D341Med (cell line): ENCODE measurements at regions not wholly inside any gene's neighbourhood (a gene's known extent, or its start where the extent isn't known, plus 50 kb on each side); places are given as distances from the start of the nearest gene placed in this dataset.

ENCODE experiments used
- DNase-seq: peaks from one replicate; pipeline ENCODE4 v3.0.0; 2012; ENCODE audit warnings: low spot score

DNA sequence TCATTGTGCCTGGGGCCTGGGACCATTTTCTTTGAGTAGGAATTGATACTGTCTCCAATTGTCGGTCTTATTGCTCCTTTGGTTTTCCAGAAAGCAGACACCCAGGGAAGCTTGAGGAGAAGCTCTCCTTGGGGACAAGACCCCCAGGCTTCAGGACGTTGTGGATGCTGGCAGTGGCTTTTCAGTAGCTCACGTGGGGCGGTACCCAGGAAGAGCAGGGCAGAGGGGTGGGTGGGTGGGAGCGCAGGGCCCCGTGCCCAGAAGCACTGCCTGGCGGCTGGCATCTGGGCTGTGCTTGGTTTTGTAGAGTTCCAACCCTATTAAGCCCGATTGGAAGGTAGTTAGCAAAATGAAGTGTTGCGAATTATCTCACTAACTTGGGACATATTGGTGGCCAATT, 374.2 kb upstream of the IRX1 start:
- DNase-seq, result no peak

DNA sequence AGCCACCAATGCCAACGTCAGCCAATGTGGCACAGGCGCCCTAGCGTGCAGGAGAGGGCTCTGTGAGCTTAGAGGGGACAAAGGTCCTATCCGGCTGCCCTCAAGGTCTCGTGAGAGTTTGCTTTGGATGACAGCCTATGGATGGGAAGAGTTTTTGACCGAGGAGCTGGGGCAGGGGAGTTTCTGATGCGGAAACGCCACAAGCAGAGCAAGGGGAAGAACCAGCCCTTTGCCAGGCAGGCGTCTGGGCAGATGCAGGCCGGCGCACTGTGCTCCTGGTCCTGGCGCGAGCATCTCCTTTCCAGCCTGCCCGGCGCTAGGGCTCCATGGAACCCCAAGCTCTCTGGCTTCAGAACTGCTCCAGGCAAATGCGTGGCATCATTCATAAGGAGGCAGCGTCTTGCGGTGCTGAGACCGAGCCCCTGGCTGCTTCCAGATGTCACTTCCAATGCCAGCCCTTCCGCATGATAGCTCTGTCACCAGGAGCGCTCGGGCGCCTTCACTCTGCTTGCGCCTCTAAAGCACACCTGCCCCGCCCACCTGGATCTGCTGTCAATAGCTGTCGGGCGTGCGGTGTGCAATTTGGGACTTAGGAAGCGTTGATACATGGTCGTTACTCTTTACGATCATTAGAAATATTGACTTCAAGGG, 374.9 kb upstream of the IRX1 start:
- DNase-seq, result no peak

DNA sequence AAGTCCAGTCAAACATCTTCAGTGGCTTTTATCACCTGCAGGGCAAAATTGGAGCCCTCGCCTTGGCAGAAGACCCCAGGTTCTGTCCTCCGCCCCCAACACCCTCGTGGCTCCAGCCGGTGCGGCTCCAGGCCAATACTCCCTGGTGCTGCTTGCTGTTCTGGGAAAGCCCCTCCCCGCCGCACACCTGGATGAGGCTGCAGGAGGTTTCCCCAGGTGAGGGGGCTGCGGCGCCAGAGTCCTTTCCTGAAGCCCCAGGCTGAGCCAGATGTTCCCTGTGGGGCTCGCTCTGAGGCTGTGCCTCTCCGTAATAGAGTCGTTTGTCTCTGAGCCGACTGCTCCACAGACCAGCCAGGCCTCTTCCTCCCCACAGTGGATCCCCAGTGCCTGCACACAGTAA, 375.4 kb upstream of the IRX1 start:
- DNase-seq, result no peak

DNA sequence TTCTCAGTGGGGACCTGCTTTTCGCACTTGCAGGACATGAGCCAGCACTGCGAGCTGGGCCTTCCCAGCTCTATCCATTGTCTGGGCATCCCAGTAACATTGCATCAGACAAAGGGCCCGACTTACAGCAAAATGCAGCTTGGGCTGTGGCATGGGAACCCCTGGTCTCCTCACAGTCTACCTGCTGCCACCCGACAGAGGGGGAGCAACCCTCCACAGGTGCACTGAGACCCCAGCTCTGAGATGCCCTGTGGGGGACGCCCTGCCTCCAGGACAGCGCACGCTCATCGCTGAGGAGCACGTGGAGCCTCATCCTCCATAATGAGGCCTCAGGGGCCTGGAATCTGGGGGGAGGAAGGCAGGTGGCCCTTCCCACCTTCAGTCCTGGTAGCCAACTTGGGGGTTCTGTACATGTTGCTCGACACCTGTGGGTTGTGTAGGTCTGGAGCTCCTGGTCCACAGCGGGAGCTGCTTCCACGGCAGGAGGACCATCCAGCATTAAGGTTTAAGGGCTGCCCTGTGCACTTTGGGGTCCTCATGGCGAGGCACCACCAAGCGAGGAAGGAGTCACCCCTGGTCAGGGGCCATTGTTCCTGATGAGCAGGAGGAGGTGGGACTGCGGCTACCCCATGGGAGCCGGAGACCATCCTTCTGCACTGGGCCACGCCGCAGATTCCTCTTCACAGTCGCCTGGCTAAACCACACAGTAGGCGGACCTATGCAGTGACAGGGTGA, 376.5 kb upstream of the IRX1 start:
- no peak for DNase-seq

DNA sequence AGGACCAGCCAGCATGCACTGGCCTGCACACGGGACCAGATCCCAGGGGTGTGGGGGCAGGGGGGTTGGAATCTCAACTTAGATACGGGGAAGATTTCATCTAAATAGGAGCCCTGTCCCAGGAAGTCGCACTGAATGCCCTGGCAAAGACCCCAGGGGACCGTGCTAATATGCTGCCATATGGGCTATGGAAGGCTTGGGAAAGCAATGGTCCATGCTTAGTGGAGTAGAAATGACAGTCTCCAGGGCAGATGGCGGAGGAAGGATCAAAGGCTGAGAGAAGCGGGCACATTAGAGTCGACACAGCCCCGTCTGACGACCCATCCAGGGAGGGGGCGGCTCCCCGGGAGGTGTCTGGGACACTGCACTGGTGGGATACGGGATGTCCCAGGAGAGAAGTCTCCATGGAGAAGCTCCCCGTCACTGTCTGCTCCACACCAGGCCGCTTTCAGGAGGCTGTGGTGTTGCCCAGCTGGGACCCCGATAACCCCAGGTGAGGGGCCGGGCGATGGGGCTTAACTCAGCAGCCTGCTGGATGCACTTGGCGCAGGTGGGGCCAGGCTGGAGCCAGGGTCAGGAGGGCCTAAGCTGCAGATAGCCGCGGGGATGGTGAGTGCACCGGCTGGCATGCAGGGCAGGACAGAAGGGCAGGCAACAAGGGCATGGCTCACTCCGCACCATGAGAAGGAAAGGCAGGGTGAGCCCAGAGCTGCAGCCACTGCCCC, 377.7 kb upstream of the IRX1 start:
- no peak for DNase-seq

DNA sequence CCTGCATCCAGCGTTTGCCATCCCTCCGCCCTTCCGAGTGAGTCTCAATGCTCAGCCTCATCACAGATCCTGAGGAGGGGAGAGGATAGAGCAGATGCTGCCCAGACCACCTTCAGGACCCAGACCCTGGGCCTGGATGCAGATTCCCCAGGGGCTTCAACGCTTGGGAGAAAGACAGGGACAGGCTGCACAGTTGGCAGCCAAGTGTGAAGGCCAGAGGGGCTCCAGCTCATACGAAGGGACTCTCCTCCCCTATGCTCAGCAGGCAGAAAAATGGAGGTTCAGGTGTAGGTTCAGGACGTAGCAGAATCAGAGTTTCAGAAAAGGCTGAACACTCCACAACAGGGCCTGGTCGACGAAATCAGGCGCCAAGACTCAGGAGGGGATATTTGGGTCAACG, 378.5 kb upstream of the IRX1 start:
- DNase-seq, result no peak

DNA sequence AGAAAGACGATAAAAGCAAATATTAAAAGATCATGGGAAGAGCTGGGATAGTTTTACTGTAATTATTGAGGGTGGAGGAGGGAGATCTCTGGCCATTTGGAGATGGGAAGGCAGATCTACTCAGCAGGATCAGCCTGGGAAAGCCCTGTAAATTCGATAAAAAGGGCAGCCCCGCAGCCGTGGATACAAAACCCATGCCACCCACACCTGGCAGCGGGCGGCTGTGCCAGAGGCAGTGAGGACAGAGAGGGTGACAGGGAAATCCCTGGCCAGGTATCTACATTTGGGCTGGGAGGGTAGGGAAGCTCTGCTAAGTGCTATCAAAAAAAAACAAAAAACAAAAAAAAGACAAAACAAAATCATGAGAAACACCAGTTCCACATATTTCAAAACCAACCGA, 379.2 kb upstream of the IRX1 start:
- DNase-seq, result no peak

DNA sequence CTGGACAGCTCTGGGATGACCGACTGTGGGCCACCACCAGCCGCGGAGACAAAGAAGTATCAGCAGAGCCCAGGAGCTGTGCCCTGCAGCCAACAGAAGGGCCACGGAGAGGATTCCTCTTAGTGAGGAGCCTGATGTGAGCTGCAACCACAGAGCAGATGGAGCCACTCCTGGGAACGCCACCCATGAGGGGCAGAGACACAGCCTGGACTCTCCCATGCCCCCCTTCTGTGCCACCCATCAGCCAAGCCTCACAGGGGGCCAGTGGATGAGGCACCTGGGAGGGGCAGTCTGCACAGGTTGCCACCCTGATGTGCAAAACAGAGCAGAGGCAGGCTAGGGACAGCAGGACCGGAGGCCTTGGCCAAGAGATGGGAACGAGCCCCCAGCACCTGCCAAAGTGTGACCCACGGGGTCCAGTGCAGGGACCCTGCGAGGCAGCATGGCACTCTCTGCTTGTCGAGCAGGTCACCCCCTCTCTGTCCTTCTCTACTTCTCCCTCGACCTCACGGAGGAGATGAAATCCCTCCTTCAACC, 380.7 kb upstream of the IRX1 start:
- DNase-seq, result no peak

DNA sequence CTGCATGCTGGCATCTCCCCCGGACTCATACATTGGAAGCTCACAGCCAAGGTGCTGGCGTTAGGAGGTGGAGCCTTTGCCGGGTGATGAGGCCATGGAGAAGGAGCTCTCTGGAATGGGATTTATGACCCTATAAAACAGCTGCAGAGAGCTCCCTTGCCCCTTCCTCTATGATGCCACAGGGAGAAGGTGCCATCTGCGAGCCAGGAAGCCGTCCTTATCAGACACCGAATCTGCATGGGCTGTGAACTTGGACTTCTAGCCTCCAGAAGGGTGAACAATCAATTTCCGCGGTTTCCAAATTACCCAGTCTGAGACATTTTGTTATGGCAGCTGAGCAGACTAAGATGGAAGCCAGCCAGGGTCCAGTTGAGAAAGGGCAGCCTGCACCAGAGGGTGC, 381.2 kb upstream of the IRX1 start:
- no peak for DNase-seq

DNA sequence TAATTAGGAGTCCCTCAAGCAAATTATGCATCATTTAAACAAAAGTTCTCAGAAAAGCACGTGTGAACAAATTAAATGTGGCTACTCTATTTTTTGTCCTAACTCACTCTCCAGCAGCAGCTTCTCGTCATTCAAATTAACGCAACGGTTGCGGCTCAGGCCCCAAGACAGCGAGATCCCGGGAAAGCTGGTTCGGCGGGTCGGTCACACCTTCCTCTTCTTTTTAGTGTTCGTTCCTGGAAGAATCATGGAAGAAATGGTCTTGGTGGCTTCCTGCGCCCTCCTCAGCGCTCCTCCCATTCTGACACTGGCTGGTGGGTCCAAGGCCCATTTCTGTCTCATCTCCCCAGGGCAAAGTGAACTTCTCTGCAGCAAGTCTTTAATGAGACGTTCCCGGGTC, 382.8 kb upstream of the IRX1 start:
- no peak for DNase-seq

DNA sequence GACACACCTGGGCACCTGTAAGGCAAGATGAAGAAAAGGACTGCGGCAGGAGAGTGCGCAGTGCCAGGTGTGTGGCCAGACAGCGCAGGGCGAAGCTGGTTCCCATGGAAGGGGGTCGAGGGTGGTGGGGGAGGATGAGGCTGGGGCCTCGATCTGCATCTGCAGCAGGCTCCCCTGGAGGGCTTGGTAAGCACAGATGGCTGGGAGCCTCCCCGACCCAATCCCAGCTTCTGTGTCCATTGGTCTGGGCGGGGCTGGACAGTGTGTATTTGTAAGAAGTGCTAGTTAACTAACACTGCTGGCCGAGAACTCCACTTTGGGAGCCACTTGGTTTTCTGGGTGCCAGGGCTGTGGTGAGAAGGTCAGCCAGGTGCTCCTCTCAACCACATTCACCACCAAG, 385.1 kb upstream of the IRX1 start:
- DNase-seq, result no peak

DNA sequence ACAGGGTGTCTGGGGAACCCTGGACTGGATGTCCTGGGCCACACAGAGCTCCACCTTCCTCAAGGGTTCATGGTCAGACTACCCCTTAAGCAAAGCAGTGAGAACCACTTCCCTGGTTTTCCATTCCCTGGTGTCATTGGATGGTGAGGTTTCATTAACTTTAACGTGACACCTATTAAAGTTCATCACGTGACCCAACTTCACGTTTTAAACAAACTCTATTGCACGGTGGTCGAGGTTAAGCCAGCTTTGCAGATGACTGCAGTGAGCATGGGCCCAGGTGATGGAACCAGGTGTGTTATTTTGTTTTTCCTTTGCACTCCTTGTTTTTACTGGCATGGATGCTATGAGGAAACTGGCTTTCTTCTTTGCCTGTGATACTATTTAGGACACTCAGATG, 385.7 kb upstream of the IRX1 start:
- DNase-seq, result no peak

DNA sequence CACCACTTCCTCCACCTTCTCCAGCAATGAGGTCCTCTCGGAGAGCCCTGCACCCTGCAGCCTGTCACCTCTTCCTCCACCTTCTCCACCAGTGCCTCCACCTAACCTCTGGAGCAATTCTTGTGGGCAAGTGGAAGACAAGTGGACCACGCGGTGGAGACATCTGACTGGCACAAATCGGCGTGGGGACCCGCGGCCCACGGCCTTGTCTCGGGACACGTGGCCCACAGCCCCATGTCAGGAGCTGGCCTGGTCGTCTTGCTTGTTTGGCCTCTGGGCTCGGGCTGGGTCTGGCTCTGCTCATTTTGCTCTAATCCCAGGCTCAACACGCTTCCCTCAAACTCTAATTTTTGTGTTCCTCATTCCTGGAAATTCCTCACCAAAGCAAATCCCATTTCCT, 393.1 kb upstream of the IRX1 start:
- DNase-seq, result no peak

DNA sequence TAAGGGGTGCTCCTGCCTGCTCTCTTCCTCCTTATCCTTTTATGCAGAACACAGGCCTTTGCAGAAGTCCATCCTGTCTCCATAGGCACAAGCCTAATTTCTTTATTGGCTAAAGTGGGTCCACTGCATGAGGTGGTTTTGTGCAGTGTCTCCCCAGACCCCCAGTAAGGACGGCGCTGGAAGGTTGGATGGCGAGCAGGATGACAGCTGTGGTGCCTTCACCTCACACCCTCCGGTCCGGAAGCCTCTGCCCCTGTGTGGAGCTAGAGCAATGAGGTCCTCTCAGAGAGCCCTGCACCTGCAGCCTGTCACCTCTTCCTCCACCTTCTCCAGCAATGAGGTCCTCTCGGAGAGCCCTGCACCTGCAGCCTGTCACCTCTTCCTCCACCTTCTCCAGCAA, 393.7 kb upstream of the IRX1 start:
- DNase-seq, result no peak

DNA sequence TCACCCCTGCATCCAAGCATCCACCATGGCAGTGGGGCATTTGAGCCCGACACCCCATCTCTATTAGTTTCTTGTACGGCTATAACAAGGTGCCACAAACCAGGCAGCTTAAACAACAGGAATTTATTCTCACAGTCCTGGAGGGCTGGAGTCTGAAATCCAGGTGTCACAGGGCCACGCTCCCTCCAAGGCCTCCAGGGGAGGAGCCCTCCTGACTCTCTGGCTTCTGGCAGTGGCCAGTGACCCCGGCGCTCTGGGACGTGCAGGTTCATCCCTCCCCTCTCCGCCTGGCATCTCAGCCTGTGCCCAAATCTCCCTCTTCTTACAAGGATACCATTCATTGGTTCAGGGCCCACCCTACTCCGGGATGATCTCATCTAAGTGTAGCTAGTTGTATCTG, 394.5 kb upstream of the IRX1 start:
- no peak for DNase-seq

DNA sequence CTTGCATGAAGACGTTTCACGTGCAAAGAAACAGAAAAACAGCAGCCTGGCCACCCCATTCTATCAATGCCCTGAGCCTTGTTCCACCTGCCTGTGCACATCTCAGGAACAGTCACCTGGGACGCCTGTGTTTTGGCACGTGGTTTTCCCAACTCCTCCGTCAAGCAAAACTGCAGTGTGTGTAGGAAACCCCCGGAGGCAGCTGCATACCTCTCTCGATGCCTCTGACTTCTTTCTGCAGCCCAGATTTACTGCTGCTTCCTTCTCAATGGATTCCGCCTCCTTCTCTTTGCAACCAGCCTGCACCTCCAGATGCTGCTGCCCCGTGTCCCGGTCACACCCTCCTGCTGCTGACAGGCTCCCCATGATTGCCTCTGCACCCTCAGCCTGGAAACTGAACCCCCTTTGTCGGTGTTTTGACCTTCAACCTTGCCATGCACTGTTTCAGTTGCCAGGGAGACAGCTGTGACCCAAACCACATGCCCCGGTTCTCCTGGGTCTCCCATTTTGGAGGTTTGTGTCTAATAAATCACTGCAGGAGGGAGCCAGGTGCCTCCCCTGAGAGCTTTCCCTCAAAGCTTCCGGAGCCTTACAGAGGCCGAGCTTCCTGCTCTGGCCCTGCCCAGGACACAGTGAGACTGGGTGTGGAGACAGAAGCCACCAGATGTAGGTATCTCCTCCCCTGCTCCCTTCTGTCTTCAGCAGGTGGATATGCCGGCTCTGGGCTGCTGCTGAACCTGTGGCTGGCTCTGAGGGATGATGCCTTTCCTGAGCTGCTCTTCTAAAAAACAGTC, 395.5 kb upstream of the IRX1 start:
- DNase-seq, result no peak

DNA sequence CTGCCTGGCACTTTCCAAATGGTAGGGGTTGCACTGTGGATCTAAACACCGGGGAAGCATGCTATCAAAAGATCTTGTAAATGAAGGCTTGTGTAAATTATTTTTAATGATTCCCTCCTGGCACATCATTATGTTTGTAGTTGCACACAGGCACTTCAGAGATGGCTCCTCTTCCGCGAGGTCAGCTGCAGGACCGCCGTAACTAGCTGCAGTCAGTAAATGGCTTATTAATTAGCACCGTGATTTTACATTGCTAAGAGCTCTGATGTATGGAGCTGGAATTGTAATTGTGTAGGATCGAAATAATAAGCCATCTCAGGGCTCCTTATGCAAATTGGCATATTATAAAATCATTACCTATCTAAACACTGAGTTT, 397.6 kb upstream of the IRX1 start:
- no peak for DNase-seq

DNA sequence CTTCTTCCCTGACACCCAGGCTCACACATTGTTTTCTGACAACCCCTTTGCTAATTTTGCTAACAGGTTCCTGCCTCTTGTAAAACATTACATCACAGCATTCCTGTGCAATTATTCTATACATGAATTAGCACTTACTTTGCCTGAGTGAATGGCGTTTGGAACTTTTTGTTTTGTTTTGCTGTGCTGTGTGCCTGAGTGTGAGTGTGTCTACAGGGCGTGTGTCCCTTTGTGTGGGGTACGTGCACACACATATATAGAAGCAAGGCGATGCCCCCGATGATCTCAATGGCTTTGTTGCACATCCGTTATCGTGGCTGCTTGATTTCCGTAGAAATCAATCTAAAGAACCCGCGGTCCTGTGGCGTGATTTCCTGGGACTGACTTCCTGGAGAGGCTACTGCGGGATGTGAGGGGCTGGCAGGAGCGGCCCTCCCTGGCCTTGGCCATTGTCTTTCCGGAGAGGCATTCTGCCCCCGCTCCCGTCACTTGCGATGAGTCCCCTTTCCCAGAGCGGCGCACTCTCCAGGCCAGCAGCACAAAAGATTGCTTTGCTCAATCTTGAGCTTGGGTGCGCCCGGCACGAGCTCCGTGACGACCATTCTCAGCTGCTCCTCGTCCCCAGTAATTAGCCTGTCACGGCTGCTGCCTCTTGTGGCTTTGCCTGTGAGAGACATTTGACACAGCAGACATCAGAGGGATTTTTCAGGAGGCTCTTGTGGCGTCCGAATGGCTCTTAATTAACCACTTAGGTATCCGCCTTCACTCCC, 398.1 kb upstream of the IRX1 start:
- no peak for DNase-seq

DNA sequence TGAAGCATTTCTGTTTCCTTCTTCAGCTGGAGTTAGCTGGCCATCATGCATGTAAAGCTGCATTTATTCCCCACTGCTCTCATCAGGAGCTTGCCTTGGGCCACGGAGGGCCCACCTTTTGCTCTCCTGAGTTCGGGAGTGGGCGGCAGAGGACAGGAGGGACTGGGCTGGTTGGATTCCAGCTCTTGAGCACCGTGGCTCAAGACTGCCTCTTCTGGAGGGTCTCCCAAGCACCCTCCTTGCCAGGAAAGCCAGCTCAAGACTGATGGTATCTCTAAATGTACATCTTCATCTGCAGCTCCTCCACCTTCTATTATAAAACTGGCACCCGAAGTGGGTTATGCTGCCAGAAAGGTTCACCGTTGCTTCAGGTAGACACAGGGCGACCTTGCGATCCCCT, 399.6 kb upstream of the IRX1 start:
- DNase-seq, result no peak

DNA sequence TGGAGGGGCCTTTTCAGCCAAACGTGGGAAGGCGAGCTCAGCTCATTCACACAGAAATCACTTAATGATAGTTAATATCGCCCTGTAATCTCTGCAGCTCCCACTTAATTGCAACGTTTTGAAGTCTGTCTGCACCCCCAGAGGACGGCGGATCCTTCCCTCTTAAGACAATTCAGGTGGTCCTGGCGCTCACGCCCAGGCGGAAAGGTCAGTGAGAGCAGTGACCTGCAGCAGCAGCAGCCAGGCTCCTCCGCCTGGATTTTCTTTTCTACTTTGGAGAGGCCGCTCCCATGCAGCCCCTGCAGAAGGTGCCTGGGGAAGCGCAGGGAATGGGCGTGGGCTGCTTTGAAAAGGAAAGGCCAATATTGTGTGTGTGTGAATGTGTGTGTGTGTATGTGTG, 400.9 kb upstream of the IRX1 start:
- no peak for DNase-seq

DNA sequence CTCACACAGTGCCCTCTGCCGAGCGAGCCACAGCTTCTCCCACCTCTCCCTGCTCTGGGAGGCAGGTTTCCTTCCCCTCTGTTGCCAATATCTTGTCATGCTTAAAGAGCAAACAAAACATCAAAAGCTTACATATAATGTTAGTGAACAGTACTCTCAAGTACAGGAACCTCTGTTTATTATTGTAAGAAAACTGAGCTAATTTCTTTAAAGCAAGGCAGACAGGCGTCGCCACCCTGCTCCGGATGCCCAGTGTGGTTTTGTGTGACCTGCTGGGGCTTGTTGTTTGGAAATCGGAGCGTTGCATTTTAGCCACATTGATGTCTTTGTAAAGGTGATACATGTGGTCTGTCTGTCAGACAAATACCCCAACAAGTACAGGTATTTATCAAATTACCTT, 401.4 kb upstream of the IRX1 start:
- DNase-seq, result no peak

DNA sequence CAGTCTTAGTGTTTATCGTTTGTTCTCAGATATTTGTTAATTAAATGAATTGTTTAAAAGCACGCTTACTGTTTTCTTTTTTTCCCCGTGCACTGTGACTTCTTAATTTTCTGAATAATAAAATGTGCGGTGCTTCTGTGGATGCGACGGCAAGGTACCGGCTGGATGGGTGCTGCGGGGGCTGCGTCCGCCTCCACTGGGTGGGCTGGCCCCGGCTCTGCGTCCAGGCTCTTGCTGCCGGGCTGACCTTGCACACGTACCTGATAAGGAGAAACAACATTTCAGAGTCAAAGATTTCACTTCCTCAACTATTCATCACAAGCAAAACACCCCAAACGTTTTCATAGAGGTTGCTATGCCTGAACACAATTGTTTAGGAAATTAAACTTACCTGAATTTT, 404.0 kb upstream of the IRX1 start:
- DNase-seq, result no peak
